ENCODE measurements at regions not wholly inside any gene's neighbourhood (a gene's known extent, or its start where the extent isn't known, plus 50 kb on each side); places are given as distances from the start of the nearest gene placed in this dataset.

DNA sequence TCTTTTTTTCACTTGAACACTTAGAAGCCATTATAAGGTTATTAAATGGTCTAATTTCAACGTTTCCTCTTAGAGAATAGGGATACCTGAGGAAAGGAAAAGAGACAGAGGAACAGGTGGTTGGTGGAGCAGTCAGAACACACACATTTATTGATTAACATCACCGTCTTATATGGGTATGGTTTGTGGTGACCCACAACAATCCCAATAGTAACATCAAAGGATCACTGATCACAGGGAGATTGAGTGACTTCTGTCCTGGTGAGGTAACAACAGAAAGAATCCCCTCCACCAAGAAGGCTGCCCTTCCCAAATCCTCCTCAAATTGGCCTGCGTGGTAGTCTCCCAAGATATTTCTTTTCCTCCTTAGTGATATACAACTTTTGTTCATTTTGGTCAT lies 474.0 kb downstream of the PLPP3 start:
- Mint-ChIP-seq H3K4me1 (no peaks in the 10 kb centered on the region), H3K4me3 (no peak overlapping the region), H3K9me3 (peaks cover 8 to 18% (median 12%) of the 10 kb centered on the region in 3 donors), H3K36me3 (no peaks in the 10 kb centered on the region), H3K27me3 (peaks cover 0 to 3% of the 10 kb centered on the region in 2 donors), H3K27ac (no peak overlapping the region)
- Histone ChIP-seq H3K36me3 (ENCODE audit: control insufficient read depth in 2 of 2, extremely low read depth in 1 of 2, insufficient read depth in 1 of 2, low read length in 1 of 2) (no peaks in the 10 kb centered on the region), H3K27ac (ENCODE audit: low read length) (no peak overlapping the region), H3K4me1 (ENCODE audit: control insufficient read depth in 1 of 2, extremely low read depth in 1 of 2, insufficient read depth in 2 of 2, low read length in 2 of 2) (no peaks in the 10 kb centered on the region), H3K9me3 (no peaks in the 10 kb centered on the region), H3K27me3 (replicated peaks in 1 of 2; ENCODE audit: control insufficient read depth in 2 of 2, extremely low read depth in 1 of 2, insufficient read depth in 2 of 2, low read length in 1 of 2) (peaks cover 0 to 9% of the 10 kb centered on the region in 2 experiments), H3K4me3 (ENCODE audit: control insufficient read depth in 1 of 2, extremely low read depth in 1 of 2, low read length in 1 of 2) (no peak overlapping the region)
- POLR2A ChIA-PET: no interaction called here
- WGBS (ENCODE audit: insufficient coverage): no CpG with 5 or more reads among the region's 3 CpGs
- ATAC-seq (replicated peaks in 1 of 4): no peak
- no peak for DNase-seq
- CTCF ChIA-PET: no interaction called here

DNA sequence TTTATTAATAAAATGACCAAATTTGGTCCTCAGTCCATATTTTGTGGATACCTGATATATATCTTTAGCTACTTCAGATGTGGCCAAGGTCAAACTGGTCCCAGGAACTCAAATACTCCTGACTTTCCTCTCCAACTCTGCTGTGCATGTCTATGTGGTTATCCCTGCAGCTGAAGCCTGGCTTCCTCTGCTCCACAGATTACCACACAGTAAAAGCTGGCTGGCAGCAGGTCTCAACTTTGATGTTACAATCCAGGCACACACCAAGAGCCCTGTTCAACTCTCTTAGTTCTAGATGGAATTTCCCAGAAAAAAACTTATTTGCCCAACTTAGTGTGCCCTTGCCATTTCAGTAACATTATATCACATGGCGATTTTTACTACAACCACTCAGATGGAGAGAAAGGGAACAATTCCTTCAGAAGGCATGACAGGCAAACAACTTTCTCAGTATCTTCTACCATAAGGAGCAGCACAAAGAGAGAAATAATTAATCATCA lies 479.5 kb downstream of the PLPP3 start:
- H3K27ac ChIP-seq (ENCODE audit: low read length): no peak overlapping the region
- Mint-ChIP-seq H3K27me3 (no peaks in the 10 kb centered on the region), H3K4me3 (no peak overlapping the region), H3K27ac (no peak overlapping the region), H3K9me3 (peaks cover 5 to 11% (median 6%) of the 10 kb centered on the region in 3 donors), H3K4me1 (no peaks in the 10 kb centered on the region), H3K36me3 (no peaks in the 10 kb centered on the region)
- H3K4me3 ChIP-seq (ENCODE audit: control insufficient read depth in 1 of 2, extremely low read depth in 1 of 2, low read length in 1 of 2): no peak overlapping the region
- no peaks in the 10 kb centered on the region for H3K4me1 ChIP-seq (ENCODE audit: control insufficient read depth in 1 of 2, extremely low read depth in 1 of 2, insufficient read depth in 2 of 2, low read length in 2 of 2)
- CTCF ChIA-PET: no interaction called here
- WGBS (ENCODE audit: insufficient coverage): no CpG with 5 or more reads among the region's 1 CpG
- DNase-seq (no peak), ATAC-seq (replicated peaks in 1 of 4) (no peak)
- no peaks in the 10 kb centered on the region for H3K36me3 ChIP-seq (ENCODE audit: control insufficient read depth in 2 of 2, extremely low read depth in 1 of 2, insufficient read depth in 1 of 2, low read length in 1 of 2)
- H3K27me3 ChIP-seq (replicated peaks in 1 of 2; ENCODE audit: control insufficient read depth in 2 of 2, extremely low read depth in 1 of 2, insufficient read depth in 2 of 2, low read length in 1 of 2): no peaks in the 10 kb centered on the region
- POLR2A ChIA-PET: no interaction called here
- no peaks in the 10 kb centered on the region for H3K9me3 ChIP-seq

DNA sequence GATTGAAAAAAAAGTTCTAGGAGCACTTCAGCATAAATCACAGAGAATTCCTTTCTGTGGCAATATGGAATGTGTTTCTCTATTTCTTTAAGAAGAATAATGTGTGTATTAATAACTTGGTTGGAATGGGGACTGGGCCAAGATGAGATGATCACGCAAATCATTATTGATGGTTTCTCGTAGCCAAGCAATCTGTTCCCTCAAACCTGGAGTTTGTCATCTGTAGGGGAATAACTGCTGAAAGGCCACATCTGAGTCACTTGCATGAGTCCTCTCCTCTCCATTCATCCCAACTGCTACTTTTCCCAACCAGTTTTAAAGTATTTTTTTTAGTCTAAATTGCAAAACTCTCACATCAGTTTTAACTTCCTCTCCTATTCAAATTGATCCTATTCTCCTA lies 480.4 kb downstream of the PLPP3 start:
- no peak overlapping the region for H3K4me3 Mint-ChIP-seq
- no peak overlapping the region for H3K4me3 ChIP-seq (ENCODE audit: control insufficient read depth in 1 of 2, extremely low read depth in 1 of 2, low read length in 1 of 2)
- H3K27me3 ChIP-seq (replicated peaks in 1 of 2; ENCODE audit: control insufficient read depth in 2 of 2, extremely low read depth in 1 of 2, insufficient read depth in 2 of 2, low read length in 1 of 2): no peaks in the 10 kb centered on the region
- ChIA-PET CTCF (no interaction called here), POLR2A (no interaction called here)
- no peaks in the 10 kb centered on the region for H3K27me3 Mint-ChIP-seq
- no peaks in the 10 kb centered on the region for H3K4me1 Mint-ChIP-seq
- 92% methylated on average over 2 of the region's 2 CpGs for WGBS (ENCODE audit: insufficient coverage)
- H3K27ac Mint-ChIP-seq: no peak overlapping the region
- H3K36me3 ChIP-seq (ENCODE audit: control insufficient read depth in 2 of 2, extremely low read depth in 1 of 2, insufficient read depth in 1 of 2, low read length in 1 of 2): no peaks in the 10 kb centered on the region
- ATAC-seq (replicated peaks in 1 of 4) (no peak), DNase-seq (no peak)
- no peaks in the 10 kb centered on the region for H3K36me3 Mint-ChIP-seq
- H3K9me3 ChIP-seq: no peaks in the 10 kb centered on the region
- no peaks in the 10 kb centered on the region for H3K4me1 ChIP-seq (ENCODE audit: control insufficient read depth in 1 of 2, extremely low read depth in 1 of 2, insufficient read depth in 2 of 2, low read length in 2 of 2)
- no peak overlapping the region for H3K27ac ChIP-seq (ENCODE audit: low read length)
- H3K9me3 Mint-ChIP-seq: peaks cover under 1 to 7% (median under 1%) of the 10 kb centered on the region in 3 donors

DNA sequence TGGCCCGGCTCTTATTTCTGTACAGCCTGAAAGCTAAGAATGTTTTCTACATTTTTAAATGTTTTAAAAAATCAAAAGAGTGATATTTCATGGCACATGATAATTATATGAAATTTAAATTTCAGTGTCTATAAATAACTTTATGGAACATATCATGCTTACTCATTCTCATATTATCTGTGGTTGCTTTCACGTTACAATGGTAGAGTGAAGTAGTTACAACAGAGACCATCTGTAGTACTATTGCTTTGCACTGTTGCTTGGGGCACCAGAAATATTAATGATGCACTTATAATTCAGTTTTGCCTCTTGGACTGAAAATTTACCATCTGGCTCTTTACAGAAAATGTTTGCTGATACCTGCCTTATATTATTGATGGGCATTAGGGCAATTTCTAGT lies 481.6 kb downstream of the PLPP3 start:
- H3K27ac Mint-ChIP-seq: no peak overlapping the region
- H3K27me3 Mint-ChIP-seq: no peaks in the 10 kb centered on the region

DNA sequence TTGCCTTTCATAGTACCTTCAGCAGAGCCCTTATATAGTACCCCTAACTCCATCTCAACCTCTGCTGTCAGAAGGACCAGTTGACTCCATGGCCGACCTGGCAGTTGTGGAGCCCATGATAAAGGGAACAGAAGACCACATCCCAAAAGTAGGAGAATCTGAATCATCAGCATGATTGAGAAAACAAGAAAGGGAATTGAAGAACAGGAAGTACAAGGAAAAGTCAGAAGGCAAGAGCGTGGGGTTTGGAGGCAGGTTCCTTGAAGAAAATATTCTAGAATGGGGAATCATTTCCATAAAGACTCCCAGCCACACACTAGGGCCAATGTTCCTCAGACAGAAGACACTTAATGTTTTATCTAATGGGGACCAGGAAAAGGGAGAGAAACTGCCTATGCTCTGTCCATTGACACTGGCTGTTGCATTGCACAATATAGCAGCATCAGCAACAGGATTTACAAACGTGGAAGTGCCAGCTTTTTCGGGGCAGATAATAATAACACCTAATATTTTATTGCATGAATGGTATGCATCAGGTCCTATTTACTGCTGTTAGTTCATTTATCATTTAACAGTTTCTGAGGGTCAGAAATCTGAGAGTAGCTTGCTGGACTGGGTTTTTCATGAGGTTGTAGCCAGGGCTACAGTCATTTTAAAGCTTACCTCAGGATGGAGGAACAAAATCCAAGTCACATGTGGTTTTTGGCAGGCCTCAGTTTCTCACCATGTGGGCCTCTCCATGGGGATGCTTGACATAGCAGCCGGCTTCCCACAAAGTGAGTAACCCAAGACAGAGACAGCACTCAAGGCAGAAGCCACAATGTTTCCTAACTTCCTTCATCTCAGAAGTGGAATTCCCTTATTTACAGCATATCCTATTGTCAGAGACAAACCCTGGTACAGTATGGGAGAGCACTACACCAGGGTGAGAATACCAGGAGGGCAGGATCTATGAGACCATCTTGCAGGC lies 483.4 kb downstream of the PLPP3 start:
- Mint-ChIP-seq H3K9me3 (peaks cover 0 to 3% (median 3%) of the 10 kb centered on the region in 3 donors), H3K4me3 (no peak overlapping the region), H3K4me1 (no peaks in the 10 kb centered on the region), H3K36me3 (no peaks in the 10 kb centered on the region), H3K27me3 (no peaks in the 10 kb centered on the region), H3K27ac (no peak overlapping the region)
- Histone ChIP-seq H3K36me3 (ENCODE audit: control insufficient read depth in 2 of 2, extremely low read depth in 1 of 2, insufficient read depth in 1 of 2, low read length in 1 of 2) (no peaks in the 10 kb centered on the region), H3K27ac (ENCODE audit: low read length) (no peak overlapping the region), H3K4me1 (ENCODE audit: control insufficient read depth in 1 of 2, extremely low read depth in 1 of 2, insufficient read depth in 2 of 2, low read length in 2 of 2) (no peaks in the 10 kb centered on the region), H3K27me3 (replicated peaks in 1 of 2; ENCODE audit: control insufficient read depth in 2 of 2, extremely low read depth in 1 of 2, insufficient read depth in 2 of 2, low read length in 1 of 2) (no peaks in the 10 kb centered on the region), H3K4me3 (ENCODE audit: control insufficient read depth in 1 of 2, extremely low read depth in 1 of 2, low read length in 1 of 2) (no peak overlapping the region), H3K9me3 (no peaks in the 10 kb centered on the region)
- CTCF ChIA-PET: no interaction called here
- WGBS (ENCODE audit: insufficient coverage): no CpG with 5 or more reads among the region's 5 CpGs
- ATAC-seq (replicated peaks in 1 of 4): no peak
- POLR2A ChIA-PET: no interaction called here
- DNase-seq: no peak

More for the DNA sequence above, 481.6 kb downstream of the PLPP3 start:
- Mint-ChIP-seq H3K4me1 (no peaks in the 10 kb centered on the region), H3K4me3 (no peak overlapping the region), H3K36me3 (no peaks in the 10 kb centered on the region), H3K9me3 (peaks cover 0 to 4% (median 0%) of the 10 kb centered on the region in 3 donors)
- H3K36me3 ChIP-seq (ENCODE audit: control insufficient read depth in 2 of 2, extremely low read depth in 1 of 2, insufficient read depth in 1 of 2, low read length in 1 of 2): no peaks in the 10 kb centered on the region
- no peak for DNase-seq
- WGBS (ENCODE audit: insufficient coverage): no CpG with 5 or more reads among the region's 2 CpGs
- H3K27ac ChIP-seq (ENCODE audit: low read length): no peak overlapping the region
- no peaks in the 10 kb centered on the region for H3K9me3 ChIP-seq
- H3K4me1 ChIP-seq (ENCODE audit: control insufficient read depth in 1 of 2, extremely low read depth in 1 of 2, insufficient read depth in 2 of 2, low read length in 2 of 2): no peaks in the 10 kb centered on the region
- POLR2A ChIA-PET: no interaction called here
- no peaks in the 10 kb centered on the region for H3K27me3 ChIP-seq (replicated peaks in 1 of 2; ENCODE audit: control insufficient read depth in 2 of 2, extremely low read depth in 1 of 2, insufficient read depth in 2 of 2, low read length in 1 of 2)
- ATAC-seq (replicated peaks in 1 of 4): no peak
- H3K4me3 ChIP-seq (ENCODE audit: control insufficient read depth in 1 of 2, extremely low read depth in 1 of 2, low read length in 1 of 2): no peak overlapping the region
- CTCF ChIA-PET: no interaction called here

DNA sequence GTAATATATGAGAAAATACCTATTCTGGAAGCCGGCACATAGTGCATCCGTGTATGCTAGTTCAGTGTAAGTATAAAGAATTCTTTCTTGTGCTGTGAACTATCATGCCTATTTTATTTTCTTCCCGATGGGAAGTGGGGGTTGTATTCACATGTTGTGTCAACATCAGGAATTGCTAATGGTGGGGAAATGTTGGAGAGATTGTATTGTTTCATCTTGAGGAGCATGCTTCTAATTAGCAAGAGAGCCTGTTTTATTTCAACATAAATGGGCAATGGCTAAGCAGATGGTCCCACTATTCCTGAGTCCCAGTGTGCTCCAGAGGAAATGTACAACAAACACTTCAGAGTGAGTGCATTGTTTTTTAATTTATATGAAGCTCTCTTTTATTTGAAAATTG lies 485.2 kb downstream of the PLPP3 start:
- Mint-ChIP-seq H3K36me3 (no peaks in the 10 kb centered on the region), H3K4me3 (no peak overlapping the region), H3K27me3 (no peaks in the 10 kb centered on the region), H3K27ac (no peak overlapping the region), H3K9me3 (peaks cover 0 to 3% (median 3%) of the 10 kb centered on the region in 3 donors), H3K4me1 (no peaks in the 10 kb centered on the region)
- WGBS (ENCODE audit: insufficient coverage): 86% methylated on average over 2 of the region's 3 CpGs
- POLR2A ChIA-PET: no interaction called here
- DNase-seq (no peak), ATAC-seq (replicated peaks in 1 of 4) (no peak)
- H3K4me3 ChIP-seq (ENCODE audit: control insufficient read depth in 1 of 2, extremely low read depth in 1 of 2, low read length in 1 of 2): no peak overlapping the region
- H3K36me3 ChIP-seq (ENCODE audit: control insufficient read depth in 2 of 2, extremely low read depth in 1 of 2, insufficient read depth in 1 of 2, low read length in 1 of 2): no peaks in the 10 kb centered on the region
- H3K4me1 ChIP-seq (ENCODE audit: control insufficient read depth in 1 of 2, extremely low read depth in 1 of 2, insufficient read depth in 2 of 2, low read length in 2 of 2): no peaks in the 10 kb centered on the region
- H3K9me3 ChIP-seq: no peaks in the 10 kb centered on the region
- CTCF ChIA-PET: no interaction called here
- H3K27ac ChIP-seq (ENCODE audit: low read length): no peak overlapping the region
- H3K27me3 ChIP-seq (replicated peaks in 1 of 2; ENCODE audit: control insufficient read depth in 2 of 2, extremely low read depth in 1 of 2, insufficient read depth in 2 of 2, low read length in 1 of 2): no peaks in the 10 kb centered on the region
